Panc1 (cell line): ENCODE measurements at regions not wholly inside any gene's neighbourhood (a gene's known extent, or its start where the extent isn't known, plus 50 kb on each side); places are given as distances from the start of the nearest gene placed in this dataset.

Experiments
- ATAC-seq: fragments of 200-7000 bp; cut with Tn5 transposase; 2 replicates; pipeline ENCODE4 v1.9.1; 2020; ENCODE audit warnings: mild to moderate bottlenecking, moderate library complexity
- BruUV-seq: library from RNA; stranded (reverse); fragments of 400-500 nt; replicated peaks from 2 replicates; lab custom pipeline; 2021; lab: Mats Ljungman, UMichigan
- CTCF ChIA-PET: fragments of 300-600 bp; sonication (Branson Sonifier 250); formaldehyde crosslinking; loops from one replicate; lab custom pipeline; 2022; ENCODE audit warnings: antibody characterized with exemption; lab: Charles Lee
- POLR2A ChIA-PET: fragments of 300-600 bp; sonication (Branson Sonifier 250); formaldehyde crosslinking; loops from one replicate; lab custom pipeline; 2022; ENCODE audit warnings: antibody characterized with exemption; lab: Charles Lee
- DNase-seq: peaks from one replicate; pipeline ENCODE4 v3.0.0-alpha.2; 2010; ENCODE audit warnings: low read depth, low spot score
- H3K27ac ChIP-seq: 2 replicates; pipeline ENCODE4 v1.5.1; 2011; ENCODE audit warnings: mild to moderate bottlenecking, low read length, inconsistent platforms
- H3K27me3 ChIP-seq: fragments of 200-500 bp; sonication (Bioruptor generic); 2 replicates; pipeline ENCODE4 v1.6.0; 2014; ENCODE audit warnings: low read length, inconsistent platforms; ENCODE audit not compliant: control insufficient read depth, insufficient read depth
- H3K36me3 ChIP-seq: fragments of 200-500 bp; sonication (Bioruptor generic); 2 replicates; pipeline ENCODE4 v1.5.1; 2014; ENCODE audit warnings: inconsistent platforms, mild to moderate bottlenecking, low read length, moderate library complexity; ENCODE audit not compliant: control insufficient read depth, insufficient read depth
- H3K4me1 ChIP-seq: 2 replicates; pipeline ENCODE4 v1.5.1; 2011; ENCODE audit warnings: inconsistent platforms, mild to moderate bottlenecking, low read length, moderate library complexity; ENCODE audit not compliant: control insufficient read depth, insufficient read depth
- H3K4me3 ChIP-seq, 2 experiments: 2 replicates each; pipeline ENCODE4 v1.5.1; 2011 to 2012; ENCODE audit warnings: low read depth in 2 of 2, low read length in 2 of 2, mild to moderate bottlenecking in 2 of 2, inconsistent platforms in 1 of 2, moderate library complexity in 1 of 2
- H3K9me3 ChIP-seq: fragments of 200-500 bp; sonication (Bioruptor generic); 2 replicates; pipeline ENCODE4 v1.5.1; 2014; ENCODE audit warnings: low read depth, mild to moderate bottlenecking, inconsistent platforms, low read length, moderate library complexity; ENCODE audit not compliant: control insufficient read depth, insufficient read depth
- CTCF ChIP-seq: fragments of 450-650 bp; IDR thresholded peaks from 2 replicates; pipeline ENCODE4 v1.5.1; 2017; ENCODE audit warnings: mild to moderate bottlenecking
- POLR2AphosphoS5 ChIP-seq: IDR thresholded peaks from 2 replicates; pipeline ENCODE4 v1.6.1; 2012; ENCODE audit warnings: mild to moderate bottlenecking, low read depth, low read length, moderate library complexity
- REST ChIP-seq, 2 experiments: IDR thresholded peaks; 2 replicates each; pipeline ENCODE4 v1.6.1; 2011 to 2012; ENCODE audit warnings: low read depth in 2 of 2, control low read depth in 1 of 2, low read length in 1 of 2, mild to moderate bottlenecking in 1 of 2, moderate library complexity in 1 of 2; ENCODE audit not compliant: insufficient read depth in 1 of 2
- SIN3A ChIP-seq: IDR thresholded peaks from 2 replicates; pipeline ENCODE4 v1.6.1; 2012; ENCODE audit warnings: low read depth, mild to moderate bottlenecking, low read length, moderate library complexity, borderline replicate concordance; ENCODE audit not compliant: insufficient read depth
- TCF7L2 ChIP-seq: IDR thresholded peaks from 2 replicates; pipeline ENCODE4 v1.6.1; 2011; ENCODE audit warnings: mild to moderate bottlenecking, low read depth, low read length, inconsistent platforms
- in situ Hi-C: cut with HindIII; loops from 2 replicates; pipeline ENCODE4 v1.10.0; 2016; ENCODE audit warnings: low sequenced_read_pairs, low pct_unique_long_range_greater_than_20kb
- intact Hi-C: fragments of 100-400 bp; cut with micrococcal nuclease; formaldehyde crosslinking; loops from one replicate; pipeline ENCODE4 v1.10.0; 2022; ENCODE audit not compliant: unreplicated experiment

- no peak for TF ChIP-seq TCF7L2
- TF ChIP-seq SIN3A = no peak
- TF ChIP-seq POLR2AphosphoS5 = no peak
- TF ChIP-seq REST (IDR thresholded peaks at IDR 0.05; ENCODE audit: insufficient read depth in 1 of 2, low read depth in 2 of 2, low read length in 1 of 2) = no peak
- no peak for TF ChIP-seq CTCF
- POLR2A ChIA-PET = no interaction called here
- intact Hi-C loops = no loop called here
- CTCF ChIA-PET = no interaction called here
- Histone ChIP-seq H3K27ac (no peak overlapping the region), H3K4me1 (no peaks in the 10 kb centered on the region), H3K27me3 (no peaks in the 10 kb centered on the region), H3K36me3 (no peaks in the 10 kb centered on the region), H3K4me3 (no peak overlapping the region), H3K9me3 (no peaks in the 10 kb centered on the region)
- in situ Hi-C loops = no loop called here
- DNase-seq (no peak), ATAC-seq (no peak)
- BruUV-seq = no TSS peak
Measured at GRCh38 chr2:126518196-126518595, 137.8 kb upstream of the GYPC start.

GRCh38 chr2:126527836-126528490 is 128.0 kb upstream of the GYPC start:
- Histone ChIP-seq H3K4me1 (no peaks in the 10 kb centered on the region), H3K27me3 (no peaks in the 10 kb centered on the region), H3K27ac (no peak overlapping the region), H3K4me3 (no peak overlapping the region), H3K36me3 (no peaks in the 10 kb centered on the region), H3K9me3 (no peaks in the 10 kb centered on the region)
- DNase-seq (peak; percentile 18), ATAC-seq (no peak)
- in situ Hi-C loops = no loop called here
- ChIA-PET POLR2A (interaction anchor here (0.9 kb wide), 1 partner anchor 249 kb away, joined by 7 read pairs; no protein-coding TSS in a partner anchor), CTCF (interaction anchor here (1.0 to 1.1 kb wide), 3 partner anchors 247 to 444 kb away, joined by 3 to 4 read pairs (median 4); no protein-coding TSS in a partner anchor)
- no TSS peak for BruUV-seq
- intact Hi-C loops = loop anchor here (1.0 kb wide), 1 partner anchor 249 kb away; no protein-coding TSS in a partner anchor
- TF ChIP-seq REST (IDR thresholded peaks at IDR 0.05; ENCODE audit: insufficient read depth in 1 of 2, low read depth in 2 of 2, low read length in 1 of 2) (no peak), CTCF (peak; percentile 53)
